Endothelial cell of umbilical vein (primary cell): ENCODE measurements at regions not wholly inside any gene's neighbourhood (a gene's known extent, or its start where the extent isn't known, plus 50 kb on each side); places are given as distances from the start of the nearest gene placed in this dataset.

ENCODE experiments used
- BruUV-seq: library from RNA; stranded (reverse); fragments of 400-500 nt; replicated peaks from 2 replicates; lab custom pipeline; 2021; lab: Mats Ljungman, UMichigan
- CTCF ChIA-PET: fragments of 300-600, 350-600 bp; sonication (Branson Sonifier 250); formaldehyde crosslinking; loops from one replicate; lab custom pipeline; 2021; ENCODE audit warnings: antibody characterized with exemption, inconsistent platforms; lab: Charles Lee
- POLR2A ChIA-PET: fragments of 300-600, 350-600 bp; sonication (Branson Sonifier 250); formaldehyde crosslinking; loops from one replicate; lab custom pipeline; 2021; ENCODE audit warnings: antibody characterized with exemption, inconsistent platforms; lab: Charles Lee
- DNase-seq: peaks from one replicate; pipeline ENCODE4 v3.0.0-alpha.2; 2011; ENCODE audit warnings: low read depth, low spot score
- FAIRE-seq: peaks from 2 replicates; lab custom pipeline; 2011; peaks lifted over from hg19 to GRCh38; lab: Jason Lieb, UNC
- H2AFZ ChIP-seq: 2 replicates; pipeline ENCODE4 v1.6.0; 2012; ENCODE audit warnings: low read depth, low read length, control low read depth, inconsistent platforms
- H3K27ac ChIP-seq: 2 replicates; pipeline ENCODE4 v1.5.1; 2011; ENCODE audit warnings: low read depth, mild to moderate bottlenecking, control low read depth, low read length, moderate library complexity; ENCODE audit not compliant: insufficient read depth
- H3K27me3 ChIP-seq, 2 experiments: 2 replicates each; pipeline versions ENCODE4 v1.6.0 to v1.6.1; 2011; ENCODE audit warnings: low read length in 2 of 2, mixed read lengths in 1 of 2; ENCODE audit not compliant: control insufficient read depth in 2 of 2, insufficient read depth in 2 of 2
- H3K36me3 ChIP-seq, 2 experiments: 2 replicates in 1 of 2; 3 replicates in 1 of 2; pipeline ENCODE4 v1.5.1; 2011; ENCODE audit warnings: low read length in 2 of 2, mild to moderate bottlenecking in 1 of 2, moderate library complexity in 1 of 2; ENCODE audit not compliant: control insufficient read depth in 2 of 2, insufficient read depth in 2 of 2; ENCODE audit errors: extremely low read depth in 1 of 2
- H3K4me1 ChIP-seq: 3 replicates; pipeline ENCODE4 v1.5.1; 2011; ENCODE audit warnings: mild to moderate bottlenecking, low read length; ENCODE audit not compliant: control insufficient read depth, insufficient read depth; ENCODE audit errors: extremely low read depth
- H3K4me2 ChIP-seq: 2 replicates; pipeline ENCODE4 v1.6.1; 2011; ENCODE audit warnings: low read length, control low read depth, mixed read lengths; ENCODE audit not compliant: insufficient read depth
- H3K4me3 ChIP-seq, 3 experiments: fragments of 200-600 bp in 1 of 3; sonication (generic), shearing (Covaris generic) in 1 of 3; replicated peaks in 1 of 3; 2 replicates each; pipeline ENCODE4 v1.5.1; 2011 to 2016; ENCODE audit warnings: control low read depth in 3 of 3, low read length in 3 of 3, mild to moderate bottlenecking in 2 of 3, inconsistent platforms in 1 of 3, low read depth in 1 of 3, moderate library complexity in 1 of 3; ENCODE audit not compliant: insufficient read depth in 1 of 3
- H3K79me2 ChIP-seq: 2 replicates; pipeline ENCODE4 v1.6.0; 2012; ENCODE audit warnings: low read length, inconsistent platforms; ENCODE audit not compliant: control insufficient read depth, insufficient read depth
- H3K9ac ChIP-seq: replicated peaks from 2 replicates; pipeline ENCODE3; 2011; ENCODE audit warnings: low read length, control low read depth; ENCODE audit not compliant: insufficient read depth; ENCODE audit errors: extremely low read depth
- H3K9me1 ChIP-seq: replicated peaks from 3 replicates; pipeline ENCODE4 v1.6.0; 2011; ENCODE audit warnings: mild to moderate bottlenecking, low read length; ENCODE audit not compliant: control insufficient read depth, insufficient read depth; ENCODE audit errors: extremely low read depth
- H3K9me3 ChIP-seq: replicated peaks from 2 replicates; pipeline ENCODE4 v1.5.1; 2012; ENCODE audit warnings: low read length, inconsistent platforms; ENCODE audit not compliant: control insufficient read depth, insufficient read depth
- H4K20me1 ChIP-seq: replicated peaks from 2 replicates; pipeline ENCODE3; 2011; ENCODE audit warnings: mild to moderate bottlenecking, low read length; ENCODE audit not compliant: control insufficient read depth, insufficient read depth; ENCODE audit errors: extremely low read depth
- EZH2 ChIP-seq: IDR thresholded peaks from 2 replicates; pipeline ENCODE4 v1.6.1; 2012; ENCODE audit warnings: borderline replicate concordance, low read depth, mild to moderate bottlenecking, moderate library complexity, low read length, inconsistent platforms; ENCODE audit not compliant: severe bottlenecking
- FOS ChIP-seq: IDR thresholded peaks from 2 replicates; pipeline ENCODE4 v1.6.1; 2011; ENCODE audit warnings: mild to moderate bottlenecking, low read length, moderate library complexity, borderline replicate concordance; ENCODE audit not compliant: insufficient read depth
- GATA2 ChIP-seq: IDR thresholded peaks from 2 replicates; pipeline ENCODE4 v1.7.0; 2011; ENCODE audit warnings: low read depth, mild to moderate bottlenecking, moderate library complexity, mixed read lengths, low read length; ENCODE audit not compliant: insufficient read length, insufficient read depth
- JUN ChIP-seq: IDR thresholded peaks from 2 replicates; pipeline ENCODE4 v1.6.1; 2011; ENCODE audit warnings: borderline replicate concordance, low read depth; ENCODE audit not compliant: insufficient read length, insufficient read depth
- MYC ChIP-seq: IDR thresholded peaks from one replicate; pipeline ENCODE4 v1.6.1; 2011; ENCODE audit warnings: mild to moderate bottlenecking, low read depth, low read length
- POLR2A ChIP-seq: IDR thresholded peaks from 2 replicates; pipeline ENCODE4 v1.6.1; 2012; ENCODE audit warnings: low read depth, mild to moderate bottlenecking, control low read depth, low read length
- POLR2AphosphoS5 ChIP-seq: IDR thresholded peaks from 2 replicates; pipeline ENCODE4 v1.6.1; 2012; ENCODE audit warnings: low read depth, mild to moderate bottlenecking, control low read depth, low read length, moderate library complexity; ENCODE audit not compliant: insufficient read depth
- dilution Hi-C: fragments of 300-500 bp; cut with MboI; formaldehyde crosslinking; loops from one replicate; pipeline ENCODE4 v1.15.0; 2019; ENCODE audit warnings: low sequenced_read_pairs; ENCODE audit not compliant: extremely low pct_ligation_motif_present
- intact Hi-C: fragments of 100-400 bp; cut with micrococcal nuclease; formaldehyde crosslinking; loops from one replicate; pipeline ENCODE4 v1.10.0; 2022
- TF ChIP-seq, protein P1 (sequence below): IDR thresholded peaks from 2 replicates; pipeline ENCODE4 v1.6.1; 2011; ENCODE audit not compliant: insufficient read depth, insufficient read length
- TF ChIP-seq, protein P2 (sequence below), 2 donors: IDR thresholded peaks; 1 replicate in 1 of 2; 2 replicates in 1 of 2; pipeline ENCODE4 v1.5.1; 2011; ENCODE audit warnings: low read length in 2 of 2, mild to moderate bottlenecking in 2 of 2, moderate library complexity in 2 of 2, control low read depth in 1 of 2, inconsistent platforms in 1 of 2, low read depth in 1 of 2; ENCODE audit not compliant: insufficient read depth in 1 of 2; ENCODE audit errors: extremely low read depth in 1 of 2

DNA sequence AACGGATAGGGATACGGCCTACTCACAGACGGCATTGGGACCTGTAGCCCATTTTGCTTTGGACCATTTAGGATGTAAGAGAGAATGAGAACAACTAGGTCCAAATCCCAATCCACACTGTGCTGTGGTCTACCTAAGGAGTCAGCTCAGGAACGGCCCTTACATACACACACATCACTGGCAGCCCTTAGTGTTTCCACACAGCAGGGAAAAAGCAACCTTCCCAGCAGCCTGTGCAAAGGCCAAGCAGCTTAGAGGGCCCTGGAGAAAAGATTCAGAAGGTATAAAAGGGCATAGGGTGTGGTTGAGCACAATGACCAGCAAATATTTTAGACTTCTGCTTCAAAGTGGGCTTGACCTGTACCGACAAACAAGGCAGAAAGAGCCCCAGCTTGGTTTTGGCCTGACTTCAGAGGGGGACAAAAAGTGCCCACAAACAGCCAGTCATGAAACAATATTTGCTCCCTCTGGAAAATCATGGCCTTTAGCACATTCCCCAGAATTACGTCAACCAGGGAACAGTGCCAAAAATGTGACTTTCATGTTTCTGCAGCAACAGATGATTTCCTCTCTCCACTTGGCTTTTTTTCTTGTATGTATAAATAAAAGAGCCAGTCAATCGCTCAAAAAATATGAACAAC lies 359.5 kb upstream of the FGF16 start:
- no peak overlapping the region for H3K9ac ChIP-seq
- BruUV-seq: TSS peak; percentile 31
- intact Hi-C loops (loop anchor here (10.0 kb wide), 1 partner anchor 1017 kb away; the partner anchor contains the start of gene PGK1), dilution Hi-C loops (no loop called here)
- H3K4me3 ChIP-seq: no peak overlapping the region
- FAIRE-seq: peak; percentile 96
- no peaks in the 10 kb centered on the region for H3K9me1 ChIP-seq
- peak overlapping the region; percentile 74 for H3K27ac ChIP-seq
- no peaks in the 10 kb centered on the region for H3K79me2 ChIP-seq
- H3K4me2 ChIP-seq: no peak overlapping the region
- peak overlapping the region; percentile 11 for H2AFZ ChIP-seq
- ChIA-PET CTCF (no interaction called here), POLR2A (no interaction called here)
- no peaks in the 10 kb centered on the region for H3K27me3 ChIP-seq
- DNase-seq: peak; percentile 90
- peaks cover 27% of the 10 kb centered on the region for H3K4me1 ChIP-seq
- H3K36me3 ChIP-seq: no peaks in the 10 kb centered on the region
- no peaks in the 10 kb centered on the region for H3K9me3 ChIP-seq
- H4K20me1 ChIP-seq: no peaks in the 10 kb centered on the region
- TF ChIP-seq POLR2A: no peak
- peak; percentile 19 for TF ChIP-seq FOS
- peak; percentile 54 for TF ChIP-seq JUN

DNA sequence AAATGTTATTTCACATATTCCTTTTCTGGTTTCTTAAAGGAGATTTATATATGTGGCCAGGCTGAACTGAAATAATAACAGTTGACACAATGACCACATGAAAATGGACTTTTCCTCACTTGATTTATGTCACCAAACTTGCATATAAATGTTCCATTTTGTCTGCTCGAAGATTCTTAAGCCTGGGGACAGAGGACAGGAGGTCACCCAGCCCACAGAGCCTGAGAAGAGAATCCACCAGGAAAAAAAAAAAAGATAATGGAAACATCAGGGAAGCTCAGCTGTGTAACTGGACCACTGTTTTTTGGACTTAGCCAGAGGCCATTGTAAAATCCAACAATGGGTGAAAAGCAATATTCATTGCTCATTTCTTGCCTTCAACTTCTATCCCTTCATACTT lies 359.0 kb upstream of the FGF16 start:
- intact Hi-C loops: loop anchor here (10.0 kb wide), 1 partner anchor 1017 kb away; the partner anchor contains the start of gene PGK1
- CTCF ChIA-PET: no interaction called here
- H3K9ac ChIP-seq: peak overlapping the region; percentile 3
- FAIRE-seq: no peak
- DNase-seq: no peak
- no peaks in the 10 kb centered on the region for H3K36me3 ChIP-seq
- no peak overlapping the region for H2AFZ ChIP-seq
- no peaks in the 10 kb centered on the region for H3K79me2 ChIP-seq
- H3K27me3 ChIP-seq: no peaks in the 10 kb centered on the region
- TF ChIP-seq EZH2: no peak
- TF ChIP-seq GATA2: no peak
- TF ChIP-seq MYC: no peak
- no peak for TF ChIP-seq FOS
- TF ChIP-seq POLR2A: no peak
- no peak for TF ChIP-seq JUN
- TF ChIP-seq, protein P1, sequence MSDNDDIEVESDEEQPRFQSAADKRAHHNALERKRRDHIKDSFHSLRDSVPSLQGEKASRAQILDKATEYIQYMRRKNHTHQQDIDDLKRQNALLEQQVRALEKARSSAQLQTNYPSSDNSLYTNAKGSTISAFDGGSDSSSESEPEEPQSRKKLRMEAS: no peak
- TF ChIP-seq, protein P2, sequence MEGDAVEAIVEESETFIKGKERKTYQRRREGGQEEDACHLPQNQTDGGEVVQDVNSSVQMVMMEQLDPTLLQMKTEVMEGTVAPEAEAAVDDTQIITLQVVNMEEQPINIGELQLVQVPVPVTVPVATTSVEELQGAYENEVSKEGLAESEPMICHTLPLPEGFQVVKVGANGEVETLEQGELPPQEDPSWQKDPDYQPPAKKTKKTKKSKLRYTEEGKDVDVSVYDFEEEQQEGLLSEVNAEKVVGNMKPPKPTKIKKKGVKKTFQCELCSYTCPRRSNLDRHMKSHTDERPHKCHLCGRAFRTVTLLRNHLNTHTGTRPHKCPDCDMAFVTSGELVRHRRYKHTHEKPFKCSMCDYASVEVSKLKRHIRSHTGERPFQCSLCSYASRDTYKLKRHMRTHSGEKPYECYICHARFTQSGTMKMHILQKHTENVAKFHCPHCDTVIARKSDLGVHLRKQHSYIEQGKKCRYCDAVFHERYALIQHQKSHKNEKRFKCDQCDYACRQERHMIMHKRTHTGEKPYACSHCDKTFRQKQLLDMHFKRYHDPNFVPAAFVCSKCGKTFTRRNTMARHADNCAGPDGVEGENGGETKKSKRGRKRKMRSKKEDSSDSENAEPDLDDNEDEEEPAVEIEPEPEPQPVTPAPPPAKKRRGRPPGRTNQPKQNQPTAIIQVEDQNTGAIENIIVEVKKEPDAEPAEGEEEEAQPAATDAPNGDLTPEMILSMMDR (IDR thresholded peaks at IDR 0.05; ENCODE audit: extremely low read depth in 1 of 2, insufficient read depth in 1 of 2, low read depth in 1 of 2, low read length in 2 of 2): no peak
- TF ChIP-seq POLR2AphosphoS5: no peak
- H3K9me3 ChIP-seq: no peaks in the 10 kb centered on the region
- POLR2A ChIA-PET: no interaction called here
- peaks cover 27% of the 10 kb centered on the region for H3K4me1 ChIP-seq
- H3K4me2 ChIP-seq: no peak overlapping the region
- TSS peak; percentile 33 for BruUV-seq
- dilution Hi-C loops: no loop called here
- no peaks in the 10 kb centered on the region for H3K9me1 ChIP-seq
- peak overlapping the region; percentile 74 for H3K27ac ChIP-seq
- H4K20me1 ChIP-seq: no peaks in the 10 kb centered on the region
- no peak overlapping the region for H3K4me3 ChIP-seq
